ENCODE measurements at regions not wholly inside any gene's neighbourhood (a gene's known extent, or its start where the extent isn't known, plus 50 kb on each side); places are given as distances from the start of the nearest gene placed in this dataset.

DNA sequence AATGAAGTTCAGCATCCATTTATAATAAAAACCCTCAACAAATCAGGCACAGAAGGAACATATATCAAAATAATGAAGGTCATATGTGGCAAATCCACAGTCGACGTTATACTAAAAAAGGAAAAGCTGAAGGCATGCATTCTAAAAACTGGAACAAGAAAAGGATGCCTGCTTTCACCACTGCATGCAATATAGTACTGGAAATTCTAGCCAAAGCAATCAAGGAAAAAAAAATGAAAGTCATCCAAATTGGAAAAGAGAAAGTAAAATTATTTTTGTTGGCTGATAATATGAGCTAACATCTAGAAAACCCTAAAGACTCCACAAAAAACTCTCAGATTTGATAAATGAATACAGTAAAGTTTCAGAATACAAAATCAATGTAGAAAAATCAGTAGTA lies 1123.2 kb downstream of the TBL1XR1 start:
- Histone ChIP-seq H3K27me3 (ENCODE audit: insufficient read depth) (no peaks in the 10 kb centered on the region), H4K20me1 (ENCODE audit: insufficient read depth) (no peaks in the 10 kb centered on the region), H3K4me2 (no peak overlapping the region), H3K4me3 (ENCODE audit: low read depth in 2 of 2, low read length in 1 of 2) (no peak overlapping the region), H3K9me2 (no peaks in the 10 kb centered on the region), H3K79me2 (ENCODE audit: insufficient read depth) (no peaks in the 10 kb centered on the region), H3K27ac (ENCODE audit: low read depth in 2 of 2, low read length in 1 of 2) (no peak overlapping the region), H3K9me3 (no peaks in the 10 kb centered on the region; the same call in 1 of the 2 replicates), H2AFZ (ENCODE audit: low read depth) (no peak overlapping the region), H3F3A (replicated peaks; ENCODE audit: insufficient read depth) (no peaks in the 10 kb centered on the region), H3K4me1 (ENCODE audit: control insufficient read depth in 1 of 2, insufficient read depth in 2 of 2, low read depth in 1 of 2, low read length in 1 of 2) (no peaks in the 10 kb centered on the region), H3K9ac (no peak overlapping the region), H3K36me3 (replicated peaks in 1 of 2; ENCODE audit: control insufficient read depth in 1 of 2, insufficient read depth in 2 of 2, low read length in 1 of 2) (no peaks in the 10 kb centered on the region)
- POLR2A ChIA-PET: no interaction called here
- DNase-seq: no peak
- CTCF ChIA-PET: no interaction called here
- 51% methylated on average over 2 of the region's 2 CpGs for WGBS (ENCODE audit: low lambda C conversion rate)
- no peak for TF ChIP-seq NRF1 (IDR thresholded peaks at IDR 0.05; ENCODE audit: low read depth, low read length)
- no peak for TF ChIP-seq FOSL2 (IDR thresholded peaks at IDR 0.05; ENCODE audit: borderline replicate concordance, low read depth)
- no peak for TF ChIP-seq CHD2 (IDR thresholded peaks at IDR 0.05; ENCODE audit: low read length, partially characterized antibody)
- no peak for TF ChIP-seq GATA2 (CRISPR knock-in tag; IDR thresholded peaks at IDR 0.05)
- no peak for TF ChIP-seq GABPA (IDR thresholded peaks at IDR 0.05; ENCODE audit: low read depth)
- no peak for TF ChIP-seq FOXM1 (IDR thresholded peaks at IDR 0.05; ENCODE audit: low read depth)
- no peak for TF ChIP-seq SMC3 (IDR thresholded peaks at IDR 0.05; ENCODE audit: low read depth, low read length)
- TF ChIP-seq MEF2A (IDR thresholded peaks at IDR 0.05; ENCODE audit: borderline replicate concordance, low read depth): no peak
- TF ChIP-seq FOXJ3 (CRISPR knock-in tag; IDR thresholded peaks at IDR 0.05): no peak
- no peak for TF ChIP-seq RXRA (IDR thresholded peaks at IDR 0.05; ENCODE audit: borderline replicate concordance, low read depth)

DNA sequence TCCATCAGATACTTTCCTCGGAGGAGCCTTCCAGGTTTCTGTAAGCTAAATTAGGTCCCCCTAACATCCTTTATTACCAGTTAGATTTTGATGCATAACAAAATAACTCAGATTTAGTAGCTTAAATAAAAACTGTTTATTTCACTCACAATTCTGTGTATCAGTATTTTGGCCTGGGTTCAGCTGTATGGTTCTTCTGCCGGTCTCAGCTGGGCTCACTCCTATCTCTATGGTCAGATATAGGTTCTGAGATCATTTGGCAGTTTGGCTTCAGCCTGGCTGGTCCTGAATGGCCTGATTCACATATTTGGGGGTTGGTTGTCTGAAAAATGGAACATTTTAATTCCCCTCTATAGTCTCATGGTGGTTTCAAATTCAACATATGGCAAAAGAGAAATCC lies 1125.3 kb downstream of the TBL1XR1 start:
- no peaks in the 10 kb centered on the region for H3K4me1 ChIP-seq (ENCODE audit: control insufficient read depth in 1 of 2, insufficient read depth in 2 of 2, low read depth in 1 of 2, low read length in 1 of 2)
- 30% methylated on average over 2 of the region's 2 CpGs for WGBS (ENCODE audit: low lambda C conversion rate)
- CTCF ChIA-PET: interaction anchor here (0.6 kb wide), 1 partner anchor 348 kb away, joined by 3 read pairs; no protein-coding TSS in a partner anchor

More for the DNA sequence above, 1125.3 kb downstream of the TBL1XR1 start:
- POLR2A ChIA-PET: no interaction called here
- H3K4me2 ChIP-seq: no peak overlapping the region
- H2AFZ ChIP-seq (ENCODE audit: low read depth): no peak overlapping the region
- H3K27me3 ChIP-seq (ENCODE audit: insufficient read depth): no peaks in the 10 kb centered on the region
- no peaks in the 10 kb centered on the region for H3K36me3 ChIP-seq (replicated peaks in 1 of 2; ENCODE audit: control insufficient read depth in 1 of 2, insufficient read depth in 2 of 2, low read length in 1 of 2)
- no peak overlapping the region for H3K9ac ChIP-seq
- no peaks in the 10 kb centered on the region for H4K20me1 ChIP-seq (ENCODE audit: insufficient read depth)
- H3K9me3 ChIP-seq: no peaks in the 10 kb centered on the region; the same call in 1 of the 2 replicates
- H3K4me3 ChIP-seq (ENCODE audit: low read depth in 2 of 2, low read length in 1 of 2): no peak overlapping the region
- H3K27ac ChIP-seq (ENCODE audit: low read depth in 2 of 2, low read length in 1 of 2): no peak overlapping the region
- TF ChIP-seq FOXJ3 (CRISPR knock-in tag; IDR thresholded peaks at IDR 0.05): no peak
- no peak for TF ChIP-seq CHD2 (IDR thresholded peaks at IDR 0.05; ENCODE audit: low read length, partially characterized antibody)
- TF ChIP-seq, protein P1, sequence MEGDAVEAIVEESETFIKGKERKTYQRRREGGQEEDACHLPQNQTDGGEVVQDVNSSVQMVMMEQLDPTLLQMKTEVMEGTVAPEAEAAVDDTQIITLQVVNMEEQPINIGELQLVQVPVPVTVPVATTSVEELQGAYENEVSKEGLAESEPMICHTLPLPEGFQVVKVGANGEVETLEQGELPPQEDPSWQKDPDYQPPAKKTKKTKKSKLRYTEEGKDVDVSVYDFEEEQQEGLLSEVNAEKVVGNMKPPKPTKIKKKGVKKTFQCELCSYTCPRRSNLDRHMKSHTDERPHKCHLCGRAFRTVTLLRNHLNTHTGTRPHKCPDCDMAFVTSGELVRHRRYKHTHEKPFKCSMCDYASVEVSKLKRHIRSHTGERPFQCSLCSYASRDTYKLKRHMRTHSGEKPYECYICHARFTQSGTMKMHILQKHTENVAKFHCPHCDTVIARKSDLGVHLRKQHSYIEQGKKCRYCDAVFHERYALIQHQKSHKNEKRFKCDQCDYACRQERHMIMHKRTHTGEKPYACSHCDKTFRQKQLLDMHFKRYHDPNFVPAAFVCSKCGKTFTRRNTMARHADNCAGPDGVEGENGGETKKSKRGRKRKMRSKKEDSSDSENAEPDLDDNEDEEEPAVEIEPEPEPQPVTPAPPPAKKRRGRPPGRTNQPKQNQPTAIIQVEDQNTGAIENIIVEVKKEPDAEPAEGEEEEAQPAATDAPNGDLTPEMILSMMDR (IDR thresholded peaks at IDR 0.05): no peak
- no peak for TF ChIP-seq NFIC (IDR thresholded peaks at IDR 0.05; ENCODE audit: borderline replicate concordance)
- no peak for TF ChIP-seq TAF1 (IDR thresholded peaks at IDR 0.05; ENCODE audit: borderline replicate concordance, low read depth, low read length)
- TF ChIP-seq, protein P2, sequence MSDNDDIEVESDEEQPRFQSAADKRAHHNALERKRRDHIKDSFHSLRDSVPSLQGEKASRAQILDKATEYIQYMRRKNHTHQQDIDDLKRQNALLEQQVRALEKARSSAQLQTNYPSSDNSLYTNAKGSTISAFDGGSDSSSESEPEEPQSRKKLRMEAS (IDR thresholded peaks at IDR 0.05; ENCODE audit: low read depth): no peak
- TF ChIP-seq, protein P3, sequence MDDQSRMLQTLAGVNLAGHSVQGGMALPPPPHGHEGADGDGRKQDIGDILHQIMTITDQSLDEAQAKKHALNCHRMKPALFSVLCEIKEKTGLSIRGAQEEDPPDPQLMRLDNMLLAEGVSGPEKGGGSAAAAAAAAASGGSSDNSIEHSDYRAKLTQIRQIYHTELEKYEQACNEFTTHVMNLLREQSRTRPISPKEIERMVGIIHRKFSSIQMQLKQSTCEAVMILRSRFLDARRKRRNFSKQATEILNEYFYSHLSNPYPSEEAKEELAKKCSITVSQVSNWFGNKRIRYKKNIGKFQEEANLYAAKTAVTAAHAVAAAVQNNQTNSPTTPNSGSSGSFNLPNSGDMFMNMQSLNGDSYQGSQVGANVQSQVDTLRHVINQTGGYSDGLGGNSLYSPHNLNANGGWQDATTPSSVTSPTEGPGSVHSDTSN (IDR thresholded peaks at IDR 0.05): no peak
- TF ChIP-seq RFX5 (IDR thresholded peaks at IDR 0.05; ENCODE audit: low read length): no peak
- TF ChIP-seq FOSL2 (IDR thresholded peaks at IDR 0.05; ENCODE audit: borderline replicate concordance, low read depth): no peak
- no peak for TF ChIP-seq FOXM1 (IDR thresholded peaks at IDR 0.05; ENCODE audit: low read depth)
- TF ChIP-seq SIN3A (IDR thresholded peaks at IDR 0.05; ENCODE audit: borderline replicate concordance, low read depth, low read length): no peak
- TF ChIP-seq EZH2phosphoT487 (IDR thresholded peaks at IDR 0.05; ENCODE audit: borderline replicate concordance, low read depth): no peak
- TF ChIP-seq RAD21 (IDR thresholded peaks at IDR 0.05; ENCODE audit: low read length): no peak
- TF ChIP-seq RXRA (IDR thresholded peaks at IDR 0.05; ENCODE audit: borderline replicate concordance, low read depth): no peak
- TF ChIP-seq POLR2AphosphoS5 (IDR thresholded peaks at IDR 0.05; ENCODE audit: low read depth, low read length): no peak
- TF ChIP-seq MEF2A (IDR thresholded peaks at IDR 0.05; ENCODE audit: borderline replicate concordance, low read depth): no peak
- TF ChIP-seq, protein P4, sequence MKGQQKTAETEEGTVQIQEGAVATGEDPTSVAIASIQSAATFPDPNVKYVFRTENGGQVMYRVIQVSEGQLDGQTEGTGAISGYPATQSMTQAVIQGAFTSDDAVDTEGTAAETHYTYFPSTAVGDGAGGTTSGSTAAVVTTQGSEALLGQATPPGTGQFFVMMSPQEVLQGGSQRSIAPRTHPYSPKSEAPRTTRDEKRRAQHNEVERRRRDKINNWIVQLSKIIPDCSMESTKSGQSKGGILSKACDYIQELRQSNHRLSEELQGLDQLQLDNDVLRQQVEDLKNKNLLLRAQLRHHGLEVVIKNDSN (IDR thresholded peaks at IDR 0.05; ENCODE audit: borderline replicate concordance, low read depth): no peak
- no peak for TF ChIP-seq TEAD4 (IDR thresholded peaks at IDR 0.05; ENCODE audit: borderline replicate concordance, insufficient read depth)
- TF ChIP-seq, protein P5, sequence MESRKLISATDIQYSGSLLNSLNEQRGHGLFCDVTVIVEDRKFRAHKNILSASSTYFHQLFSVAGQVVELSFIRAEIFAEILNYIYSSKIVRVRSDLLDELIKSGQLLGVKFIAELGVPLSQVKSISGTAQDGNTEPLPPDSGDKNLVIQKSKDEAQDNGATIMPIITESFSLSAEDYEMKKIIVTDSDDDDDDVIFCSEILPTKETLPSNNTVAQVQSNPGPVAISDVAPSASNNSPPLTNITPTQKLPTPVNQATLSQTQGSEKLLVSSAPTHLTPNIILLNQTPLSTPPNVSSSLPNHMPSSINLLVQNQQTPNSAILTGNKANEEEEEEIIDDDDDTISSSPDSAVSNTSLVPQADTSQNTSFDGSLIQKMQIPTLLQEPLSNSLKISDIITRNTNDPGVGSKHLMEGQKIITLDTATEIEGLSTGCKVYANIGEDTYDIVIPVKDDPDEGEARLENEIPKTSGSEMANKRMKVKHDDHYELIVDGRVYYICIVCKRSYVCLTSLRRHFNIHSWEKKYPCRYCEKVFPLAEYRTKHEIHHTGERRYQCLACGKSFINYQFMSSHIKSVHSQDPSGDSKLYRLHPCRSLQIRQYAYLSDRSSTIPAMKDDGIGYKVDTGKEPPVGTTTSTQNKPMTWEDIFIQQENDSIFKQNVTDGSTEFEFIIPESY (IDR thresholded peaks at IDR 0.05; ENCODE audit: borderline replicate concordance, low read depth): no peak
- TF ChIP-seq ELF1 (IDR thresholded peaks at IDR 0.05): no peak
- H3F3A ChIP-seq (replicated peaks; ENCODE audit: insufficient read depth): no peaks in the 10 kb centered on the region
- H3K79me2 ChIP-seq (ENCODE audit: insufficient read depth): no peaks in the 10 kb centered on the region
- DNase-seq: no peak
- H3K9me2 ChIP-seq: no peaks in the 10 kb centered on the region

Data from SK-N-SH (cell line).